IgD-negative memory B cell (primary cell): ENCODE measurements at regions not wholly inside any gene's neighbourhood (a gene's known extent, or its start where the extent isn't known, plus 50 kb on each side); places are given as distances from the start of the nearest gene placed in this dataset.

Experiments
- H3K27ac Mint-ChIP-seq, 3 donors: one replicate each; pipeline ENCODE4 v1.8.0; 2020 to 2022; ENCODE audit warnings: mild to moderate bottlenecking in 3 of 3, mixed read lengths in 3 of 3, moderate library complexity in 1 of 3
- H3K27me3 Mint-ChIP-seq: one replicate; pipeline ENCODE4 v1.8.0; 2021; ENCODE audit warnings: mixed read lengths
- H3K36me3 Mint-ChIP-seq: one replicate; pipeline ENCODE4 v1.8.0; 2020; ENCODE audit warnings: mild to moderate bottlenecking, mixed read lengths
- H3K4me1 Mint-ChIP-seq, 3 donors: one replicate each; pipeline ENCODE4 v1.8.0; 2020 to 2022; ENCODE audit warnings: mixed read lengths in 3 of 3, mild to moderate bottlenecking in 1 of 3
- H3K4me3 Mint-ChIP-seq, 4 donors: one replicate each; pipeline ENCODE4 v1.8.0; 2020 to 2022; ENCODE audit warnings: mild to moderate bottlenecking in 4 of 4, mixed read lengths in 4 of 4, moderate library complexity in 3 of 4
- H3K9me3 Mint-ChIP-seq, 3 donors: one replicate each; pipeline ENCODE4 v1.8.0; 2020 to 2021; ENCODE audit warnings: mixed read lengths in 3 of 3, mild to moderate bottlenecking in 1 of 3

- Mint-ChIP-seq H3K4me1 (no peaks in the 10 kb centered on the region), H3K36me3 (peaks cover 1% of the 10 kb centered on the region), H3K27ac (no peak overlapping the region), H3K9me3 (peaks cover 0 to 2% (median 0%) of the 10 kb centered on the region in 3 donors), H3K4me3 (no peak overlapping the region), H3K27me3 (peaks cover 1% of the 10 kb centered on the region)
These were observed 90.0 kb upstream of the IGFBP3 start for GRCh38 chr7:46011059-46011458.

GRCh38 chr7:46009211-46009610 lies 88.1 kb upstream of the IGFBP3 start:
- Mint-ChIP-seq H3K27ac (no peak overlapping the region), H3K27me3 (peaks cover 1% of the 10 kb centered on the region), H3K4me1 (peaks cover 0 to 5% (median 0%) of the 10 kb centered on the region in 3 donors), H3K4me3 (no peak overlapping the region), H3K36me3 (peaks cover 1% of the 10 kb centered on the region), H3K9me3 (peaks cover 0 to 2% (median 0%) of the 10 kb centered on the region in 3 donors)

GRCh38 chr7:46007990-46008643 lies 87.0 kb upstream of the IGFBP3 start:
- Mint-ChIP-seq H3K4me1 (peaks cover 0 to 5% (median 2%) of the 10 kb centered on the region in 3 donors), H3K27ac (no peak overlapping the region), H3K27me3 (peaks cover 1% of the 10 kb centered on the region), H3K4me3 (no peak overlapping the region), H3K36me3 (peaks cover 2% of the 10 kb centered on the region), H3K9me3 (peaks cover 0 to 2% (median under 1%) of the 10 kb centered on the region in 3 donors)

GRCh38 chr7:46007194-46007593 lies 86.1 kb upstream of the IGFBP3 start:
- Mint-ChIP-seq H3K36me3 (peaks cover 4% of the 10 kb centered on the region), H3K27ac (no peak overlapping the region), H3K27me3 (peaks cover 1% of the 10 kb centered on the region), H3K4me3 (no peak overlapping the region), H3K9me3 (peaks cover 0 to 4% (median 2%) of the 10 kb centered on the region in 3 donors), H3K4me1 (peaks cover 0 to 5% (median 2%) of the 10 kb centered on the region in 3 donors)

GRCh38 chr7:46006723-46007122 lies 85.7 kb upstream of the IGFBP3 start:
- Mint-ChIP-seq H3K9me3 (peaks cover 2 to 4% (median 4%) of the 10 kb centered on the region in 3 donors), H3K27ac (no peak overlapping the region), H3K27me3 (peaks cover 1% of the 10 kb centered on the region), H3K4me3 (no peak overlapping the region), H3K4me1 (peaks cover 0 to 5% (median 2%) of the 10 kb centered on the region in 3 donors), H3K36me3 (peaks cover 4% of the 10 kb centered on the region)

- Mint-ChIP-seq H3K27ac (no peak overlapping the region), H3K4me3 (no peak overlapping the region), H3K4me1 (peaks cover 0 to 5% (median 2%) of the 10 kb centered on the region in 3 donors), H3K27me3 (peaks cover 1% of the 10 kb centered on the region), H3K36me3 (peaks cover 4% of the 10 kb centered on the region), H3K9me3 (peaks cover 2 to 7% (median 4%) of the 10 kb centered on the region in 3 donors)
These were observed 85.1 kb upstream of the IGFBP3 start for GRCh38 chr7:46006212-46006611.

GRCh38 chr7:46004965-46005364 lies 83.9 kb upstream of the IGFBP3 start:
- Mint-ChIP-seq H3K4me1 (peaks cover 0 to 5% (median 2%) of the 10 kb centered on the region in 3 donors), H3K27me3 (no peaks in the 10 kb centered on the region), H3K27ac (no peak overlapping the region), H3K4me3 (no peak overlapping the region), H3K9me3 (peaks cover 2 to 7% (median 4%) of the 10 kb centered on the region in 3 donors), H3K36me3 (peaks cover 6% of the 10 kb centered on the region)

GRCh38 chr7:46003896-46004875 lies 83.1 kb upstream of the IGFBP3 start:
- Mint-ChIP-seq H3K4me3 (peak overlapping the region in 1 of 4 donors; percentile 50), H3K27me3 (no peaks in the 10 kb centered on the region), H3K36me3 (peaks cover 6% of the 10 kb centered on the region), H3K9me3 (peaks cover 2 to 7% (median 4%) of the 10 kb centered on the region in 3 donors), H3K27ac (no peak overlapping the region), H3K4me1 (peaks cover 0 to 5% (median 2%) of the 10 kb centered on the region in 3 donors)

- no peak overlapping the region for H3K27ac Mint-ChIP-seq
- H3K36me3 Mint-ChIP-seq: peaks cover 6% of the 10 kb centered on the region
- peaks cover 2 to 7% (median 4%) of the 10 kb centered on the region in 3 donors for H3K9me3 Mint-ChIP-seq
- no peak overlapping the region for H3K4me3 Mint-ChIP-seq
- no peaks in the 10 kb centered on the region for H3K27me3 Mint-ChIP-seq
- H3K4me1 Mint-ChIP-seq: peaks cover 0 to 5% (median 3%) of the 10 kb centered on the region in 3 donors
These were observed 82.1 kb upstream of the IGFBP3 start for GRCh38 chr7:46003161-46003560.

- Mint-ChIP-seq H3K27me3 (no peaks in the 10 kb centered on the region), H3K27ac (no peak overlapping the region), H3K4me1 (peaks cover 0 to 5% (median 5%) of the 10 kb centered on the region in 3 donors), H3K9me3 (peaks cover 0 to 21% (median 18%) of the 10 kb centered on the region in 3 donors), H3K36me3 (peaks cover 6% of the 10 kb centered on the region), H3K4me3 (no peak overlapping the region)
These were observed 79.4 kb upstream of the IGFBP3 start for GRCh38 chr7:46000513-46000912.

GRCh38 chr7:45999541-45999940 lies 78.5 kb upstream of the IGFBP3 start:
- Mint-ChIP-seq H3K4me1 (peaks cover 0 to 5% (median 2%) of the 10 kb centered on the region in 3 donors), H3K9me3 (peaks cover 0 to 22% (median 20%) of the 10 kb centered on the region in 3 donors), H3K4me3 (no peak overlapping the region), H3K27ac (no peak overlapping the region), H3K36me3 (peaks cover 6% of the 10 kb centered on the region), H3K27me3 (no peaks in the 10 kb centered on the region)

- Mint-ChIP-seq H3K36me3 (peaks cover 6% of the 10 kb centered on the region), H3K27ac (no peak overlapping the region), H3K4me1 (peaks cover 0 to 4% (median 0%) of the 10 kb centered on the region in 3 donors), H3K4me3 (no peak overlapping the region), H3K27me3 (no peaks in the 10 kb centered on the region), H3K9me3 (peaks cover 5 to 24% (median 22%) of the 10 kb centered on the region in 3 donors)
These were observed 77.4 kb upstream of the IGFBP3 start for GRCh38 chr7:45998506-45998905.

GRCh38 chr7:45993621-45994020 lies 72.5 kb upstream of the IGFBP3 start:
- H3K27me3 Mint-ChIP-seq: no peaks in the 10 kb centered on the region
- no peak overlapping the region for H3K4me3 Mint-ChIP-seq
- H3K27ac Mint-ChIP-seq: no peak overlapping the region
- H3K9me3 Mint-ChIP-seq: peaks cover 6 to 22% (median 15%) of the 10 kb centered on the region in 3 donors
- H3K36me3 Mint-ChIP-seq: peaks cover 2% of the 10 kb centered on the region
- peaks cover 0 to 4% (median 0%) of the 10 kb centered on the region in 3 donors for H3K4me1 Mint-ChIP-seq

GRCh38 chr7:45992826-45993225 lies 71.8 kb upstream of the IGFBP3 start:
- Mint-ChIP-seq H3K36me3 (peaks cover 2% of the 10 kb centered on the region), H3K27me3 (no peaks in the 10 kb centered on the region), H3K27ac (no peak overlapping the region), H3K9me3 (peaks cover 6 to 18% (median 12%) of the 10 kb centered on the region in 3 donors), H3K4me3 (no peak overlapping the region), H3K4me1 (no peaks in the 10 kb centered on the region)

- H3K27ac Mint-ChIP-seq: no peak overlapping the region
- peaks cover 0 to 1% (median 0%) of the 10 kb centered on the region in 3 donors for H3K4me1 Mint-ChIP-seq
- no peak overlapping the region for H3K4me3 Mint-ChIP-seq
- no peaks in the 10 kb centered on the region for H3K36me3 Mint-ChIP-seq
- peaks cover 0 to 7% (median 6%) of the 10 kb centered on the region in 3 donors for H3K9me3 Mint-ChIP-seq
- peaks cover 3% of the 10 kb centered on the region for H3K27me3 Mint-ChIP-seq
These were observed 69.2 kb upstream of the IGFBP3 start for GRCh38 chr7:45990276-45990675.
